Natural killer cell treated with Interleukin-12 subunit alpha and Interleukin-12 subunit beta and Interleukin-15 and Interleukin-18, amount 100 ng/mL, for 72 hours (primary cell): ENCODE measurements at regions not wholly inside any gene's neighbourhood (a gene's known extent, or its start where the extent isn't known, plus 50 kb on each side); places are given as distances from the start of the nearest gene placed in this dataset.
"Not testable (repeated sequence)": the region's sequence is repeated elsewhere in the genome, so short reads cannot be mapped to it uniquely, and the experiment has no call there.

Experiments
- ATAC-seq, 2 donors: fragments of 150-1000 bp; cut with Tn5 transposase in 1 of 2; sonication (Bioruptor Pico), chemical (Tn5 transposase) in 1 of 2; 2 replicates each; pipeline ENCODE4 v1.10.0; 2021
- DNase-seq: peaks from one replicate; pipeline ENCODE4 v3.0.0; 2022; ENCODE audit warnings: low spot score
- H3K27ac Mint-ChIP-seq, 2 donors: 1 replicate in 1 of 2; 2 replicates in 1 of 2; pipeline ENCODE4 v1.8.0; 2022; ENCODE audit warnings: mixed read lengths in 2 of 2, mild to moderate bottlenecking in 1 of 2, moderate library complexity in 1 of 2
- H3K27me3 Mint-ChIP-seq, 2 donors: 1 replicate in 1 of 2; 2 replicates in 1 of 2; pipeline ENCODE4 v1.8.0; 2022; ENCODE audit warnings: mixed read lengths in 2 of 2
- H3K36me3 Mint-ChIP-seq: one replicate; pipeline ENCODE4 v1.8.0; 2022; ENCODE audit warnings: mixed read lengths
- H3K4me1 Mint-ChIP-seq, 2 donors: 1 replicate in 1 of 2; 2 replicates in 1 of 2; pipeline ENCODE4 v1.8.0; 2022; ENCODE audit warnings: low read depth in 2 of 2, mixed read lengths in 2 of 2, mild to moderate bottlenecking in 1 of 2
- H3K4me3 Mint-ChIP-seq: one replicate; pipeline ENCODE4 v1.8.0; 2022; ENCODE audit warnings: mixed read lengths
- H3K9me3 Mint-ChIP-seq: 2 replicates; pipeline ENCODE4 v1.8.0; 2022; ENCODE audit warnings: mixed read lengths

DNA sequence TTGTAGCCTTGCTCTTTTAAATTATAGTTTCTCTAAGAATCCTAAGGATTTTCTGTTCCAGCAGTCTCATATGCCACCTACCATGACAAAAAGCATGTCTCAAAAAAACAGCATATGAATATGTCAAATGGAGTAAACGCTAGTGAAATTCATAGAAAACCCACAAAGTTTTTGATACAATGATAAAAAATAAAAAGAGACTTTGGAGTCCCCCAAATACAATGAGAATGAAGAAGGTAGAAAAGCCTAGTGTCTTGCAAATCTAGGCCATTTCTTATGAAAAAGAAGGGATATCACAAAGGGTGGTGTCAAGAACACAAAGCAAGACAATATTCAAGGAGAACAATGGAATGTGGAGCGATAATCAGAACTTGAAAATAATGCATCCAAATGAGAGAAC lies 668.5 kb downstream of the PLOD2 start:
- ATAC-seq (no peak), DNase-seq (no peak)
- no peaks in the 10 kb centered on the region for H3K27me3 Mint-ChIP-seq
- H3K4me3 Mint-ChIP-seq = no peak overlapping the region
- H3K36me3 Mint-ChIP-seq = no peaks in the 10 kb centered on the region
- no peaks in the 10 kb centered on the region for H3K4me1 Mint-ChIP-seq
- H3K9me3 Mint-ChIP-seq = peaks cover 5% of the 10 kb centered on the region
- H3K27ac Mint-ChIP-seq = no peak overlapping the region

DNA sequence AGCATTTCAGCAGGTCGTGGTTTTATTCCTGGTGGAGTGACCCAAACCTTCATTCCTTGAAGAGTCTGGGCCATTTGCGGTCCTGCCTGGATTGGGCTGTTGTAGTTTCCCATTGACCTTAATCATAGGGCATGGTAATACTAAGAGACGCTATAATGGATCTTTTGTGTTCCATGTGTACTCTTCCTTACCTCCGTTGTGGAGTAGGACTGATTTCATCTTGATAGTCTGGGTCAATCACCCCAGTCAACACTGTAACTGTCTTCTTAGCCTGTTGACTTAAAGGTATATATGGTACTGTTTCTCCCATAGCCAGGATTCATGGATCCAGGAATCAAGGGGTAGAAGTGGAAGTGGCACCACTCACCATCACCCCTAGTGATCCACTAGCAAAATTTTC lies 643.6 kb downstream of the PLOD2 start:
- not testable (repeated sequence) for H3K9me3 Mint-ChIP-seq, H3K27ac Mint-ChIP-seq, H3K27me3 Mint-ChIP-seq, ATAC-seq, H3K36me3 Mint-ChIP-seq, DNase-seq, H3K4me3 Mint-ChIP-seq, H3K4me1 Mint-ChIP-seq

DNA sequence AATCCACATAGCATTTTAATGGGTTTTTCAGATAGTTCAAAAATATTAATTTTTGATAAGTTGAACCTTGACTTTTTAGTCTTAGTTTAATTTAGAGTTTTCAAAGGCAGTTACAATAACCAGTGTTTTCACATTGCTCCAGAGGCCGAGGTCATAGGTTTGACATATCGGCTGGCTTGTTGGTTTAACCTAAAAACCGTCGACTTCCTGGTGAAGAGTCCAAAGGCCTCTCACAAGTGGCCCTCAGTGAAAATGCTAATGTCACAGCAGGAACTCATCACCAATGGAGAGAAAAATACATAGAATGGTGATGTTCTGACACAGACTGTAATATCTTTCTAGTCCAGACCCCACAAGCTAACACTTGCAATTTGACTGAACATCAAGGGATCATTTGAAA lies 642.3 kb downstream of the PLOD2 start:
- no peak for DNase-seq
- H3K27me3 Mint-ChIP-seq = no peaks in the 10 kb centered on the region
- H3K27ac Mint-ChIP-seq = no peak overlapping the region
- ATAC-seq = no peak
- no peak overlapping the region for H3K4me3 Mint-ChIP-seq
- peaks cover 5% of the 10 kb centered on the region for H3K9me3 Mint-ChIP-seq
- no peaks in the 10 kb centered on the region for H3K36me3 Mint-ChIP-seq
- H3K4me1 Mint-ChIP-seq = no peaks in the 10 kb centered on the region

DNA sequence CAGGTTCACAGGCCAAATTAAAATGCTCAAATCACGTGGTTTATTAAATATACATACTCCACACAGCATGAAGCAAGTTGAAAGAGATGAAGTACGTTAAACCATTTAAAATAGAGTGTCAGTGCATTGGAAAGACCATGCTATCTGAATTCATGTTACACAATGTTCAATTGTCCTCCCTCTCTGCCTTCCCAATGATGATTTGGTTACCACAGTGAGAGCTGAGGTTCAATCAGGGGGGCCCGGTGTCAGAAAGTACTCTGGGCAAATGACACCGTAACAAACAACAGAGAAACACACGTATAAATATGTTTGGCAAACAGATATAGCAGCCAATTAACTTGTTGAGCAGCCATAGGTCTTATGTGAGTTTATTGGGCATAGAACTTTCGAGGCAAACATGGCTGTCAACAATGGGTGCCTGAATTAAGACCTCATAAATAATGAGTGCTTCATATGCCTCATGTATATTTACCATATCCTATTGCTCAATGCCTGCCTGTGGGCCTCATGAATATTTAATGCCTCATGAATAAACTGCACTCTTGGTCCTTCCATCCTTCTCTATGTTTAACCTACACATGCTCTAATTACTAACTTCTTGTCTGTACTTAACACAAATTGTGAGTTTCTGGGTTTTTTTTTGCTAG lies 641.5 kb downstream of the PLOD2 start:
- DNase-seq = no peak
- Mint-ChIP-seq H3K27me3 (no peaks in the 10 kb centered on the region), H3K4me3 (no peak overlapping the region), H3K27ac (no peak overlapping the region), H3K9me3 (peaks cover 5% of the 10 kb centered on the region), H3K4me1 (no peaks in the 10 kb centered on the region), H3K36me3 (no peaks in the 10 kb centered on the region)
- no peak for ATAC-seq

DNA sequence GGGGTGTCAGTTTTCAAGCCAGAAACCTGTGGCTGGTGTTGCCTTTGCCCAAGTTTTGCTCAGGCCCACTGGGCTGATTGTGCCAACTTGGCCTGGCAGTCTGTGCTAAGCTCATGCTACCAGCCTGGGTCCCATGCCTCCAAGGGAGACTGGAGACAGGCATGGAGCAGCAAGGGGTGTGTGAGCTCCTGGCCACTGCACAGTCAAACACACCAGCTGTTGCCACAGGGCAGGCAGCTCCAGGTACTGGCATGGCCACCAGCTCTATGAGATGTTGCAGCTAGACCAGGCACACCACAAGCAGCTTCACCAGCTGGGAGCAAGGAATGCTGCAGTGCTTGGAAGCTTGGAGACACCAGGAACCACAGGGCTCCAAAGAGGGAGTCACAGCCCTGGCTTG lies 638.8 kb downstream of the PLOD2 start:
- peak in 1 of 2 donors; percentile 52 for ATAC-seq
- no peak overlapping the region for H3K4me3 Mint-ChIP-seq
- H3K9me3 Mint-ChIP-seq = peaks cover 8% of the 10 kb centered on the region
- H3K27ac Mint-ChIP-seq = no peak overlapping the region
- no peaks in the 10 kb centered on the region for H3K36me3 Mint-ChIP-seq
- no peaks in the 10 kb centered on the region for H3K4me1 Mint-ChIP-seq
- no peak for DNase-seq
- H3K27me3 Mint-ChIP-seq = no peaks in the 10 kb centered on the region

DNA sequence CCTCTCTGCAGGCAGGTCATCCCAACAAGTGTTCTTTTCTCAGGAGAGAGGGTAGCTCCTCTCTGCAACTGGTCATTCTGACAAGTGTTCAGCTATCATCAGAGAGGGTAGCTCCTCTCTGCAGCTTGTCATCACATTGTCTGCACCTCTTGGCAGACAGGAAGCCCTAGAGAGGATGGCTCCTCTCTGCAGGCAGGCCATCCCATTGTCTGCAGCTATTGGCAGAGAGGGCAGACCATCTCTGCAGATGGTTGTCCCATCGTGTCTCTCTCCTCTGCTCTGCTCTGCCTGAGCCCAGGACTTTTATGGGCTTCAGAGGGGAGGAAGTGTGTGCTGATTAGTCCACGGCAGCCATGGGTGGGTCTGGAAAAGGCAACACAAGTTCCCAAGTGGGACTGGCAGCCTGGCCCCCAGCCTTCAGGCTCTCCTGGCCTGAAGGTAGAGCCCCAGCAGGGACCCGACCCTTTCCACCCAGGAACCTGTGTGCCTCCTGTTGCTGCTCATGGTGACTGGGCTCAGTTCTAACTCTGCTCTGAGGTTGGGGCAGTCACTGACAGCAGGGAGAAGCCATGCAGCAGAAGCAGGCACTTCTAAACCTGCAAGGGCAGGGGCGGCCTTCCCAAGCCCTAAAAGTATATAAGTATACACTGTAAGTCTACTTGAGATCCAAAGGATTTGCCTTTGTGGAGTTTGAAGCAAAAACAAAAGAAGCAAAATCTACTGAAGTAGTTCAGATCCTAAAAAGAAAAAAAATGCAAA lies 637.9 kb downstream of the PLOD2 start:
- no peaks in the 10 kb centered on the region for H3K4me1 Mint-ChIP-seq
- no peak overlapping the region for H3K27ac Mint-ChIP-seq
- DNase-seq = no peak
- no peaks in the 10 kb centered on the region for H3K36me3 Mint-ChIP-seq
- no peak for ATAC-seq
- no peak overlapping the region for H3K4me3 Mint-ChIP-seq
- H3K27me3 Mint-ChIP-seq = no peaks in the 10 kb centered on the region
- H3K9me3 Mint-ChIP-seq = peaks cover 8% of the 10 kb centered on the region

DNA sequence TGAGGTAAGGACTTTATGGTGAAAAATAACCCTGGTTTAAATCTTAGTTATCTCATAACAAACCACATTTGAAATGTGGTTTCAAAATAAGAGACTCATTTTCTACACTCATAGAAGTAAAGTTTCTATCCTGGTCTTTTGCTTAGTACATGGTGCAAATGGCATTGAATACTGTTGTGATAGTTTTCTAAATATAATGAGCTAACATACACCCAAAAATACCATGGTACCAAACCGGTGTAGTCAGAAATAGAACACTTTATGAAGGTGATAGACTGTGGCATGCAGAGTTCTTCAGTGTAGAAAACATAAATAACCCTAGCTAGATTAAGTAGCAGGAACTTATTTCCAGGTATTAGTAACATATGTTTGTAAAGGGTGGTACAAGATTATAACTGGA lies 629.4 kb downstream of the PLOD2 start:
- Mint-ChIP-seq H3K9me3 (peaks cover 14% of the 10 kb centered on the region), H3K36me3 (no peaks in the 10 kb centered on the region), H3K4me3 (no peak overlapping the region), H3K4me1 (no peaks in the 10 kb centered on the region), H3K27me3 (no peaks in the 10 kb centered on the region), H3K27ac (no peak overlapping the region)
- no peak for DNase-seq
- ATAC-seq = no peak

DNA sequence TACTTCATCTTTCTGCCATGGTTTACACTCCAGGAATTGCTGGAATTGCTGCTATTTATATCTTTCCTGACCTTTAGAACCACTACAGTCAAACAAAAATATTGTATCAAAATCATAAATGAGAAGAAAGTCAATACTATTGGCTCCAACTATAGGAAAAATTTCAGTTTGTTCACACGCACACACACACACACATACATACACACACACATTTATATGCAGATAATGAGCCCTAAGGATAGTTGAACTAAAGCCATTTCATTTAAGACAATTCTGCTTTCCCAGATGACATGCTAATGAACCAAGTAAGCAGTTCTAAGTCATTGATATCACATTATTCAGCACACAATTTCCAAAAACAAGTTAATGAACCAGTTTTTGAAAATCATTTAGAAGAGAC lies 627.3 kb downstream of the PLOD2 start:
- no peaks in the 10 kb centered on the region for H3K27me3 Mint-ChIP-seq
- H3K27ac Mint-ChIP-seq = no peak overlapping the region
- no peaks in the 10 kb centered on the region for H3K4me1 Mint-ChIP-seq
- no peak overlapping the region for H3K4me3 Mint-ChIP-seq
- H3K9me3 Mint-ChIP-seq = peaks cover 14% of the 10 kb centered on the region
- no peak for ATAC-seq
- no peaks in the 10 kb centered on the region for H3K36me3 Mint-ChIP-seq
- no peak for DNase-seq

DNA sequence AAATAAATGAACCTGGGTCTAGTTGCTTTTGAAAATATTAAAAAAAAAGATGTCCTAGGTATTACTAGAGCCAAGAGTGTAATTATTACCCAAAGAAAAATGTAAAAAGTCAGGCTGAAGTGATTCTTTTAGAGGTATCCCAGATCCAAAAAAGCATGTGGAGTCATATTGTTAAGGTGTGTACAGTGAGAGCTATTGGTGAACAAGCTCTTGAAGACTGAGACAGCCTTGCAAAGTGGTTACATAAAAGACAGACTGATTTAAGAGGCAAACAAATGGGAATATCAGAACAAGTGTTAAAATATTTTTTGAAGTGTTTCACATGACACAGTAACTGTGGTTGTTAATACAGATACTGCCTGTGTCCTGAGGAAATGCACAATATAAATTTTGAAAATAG lies 624.5 kb downstream of the PLOD2 start:
- DNase-seq = no peak
- H3K27me3 Mint-ChIP-seq = no peaks in the 10 kb centered on the region
- ATAC-seq = no peak

DNA sequence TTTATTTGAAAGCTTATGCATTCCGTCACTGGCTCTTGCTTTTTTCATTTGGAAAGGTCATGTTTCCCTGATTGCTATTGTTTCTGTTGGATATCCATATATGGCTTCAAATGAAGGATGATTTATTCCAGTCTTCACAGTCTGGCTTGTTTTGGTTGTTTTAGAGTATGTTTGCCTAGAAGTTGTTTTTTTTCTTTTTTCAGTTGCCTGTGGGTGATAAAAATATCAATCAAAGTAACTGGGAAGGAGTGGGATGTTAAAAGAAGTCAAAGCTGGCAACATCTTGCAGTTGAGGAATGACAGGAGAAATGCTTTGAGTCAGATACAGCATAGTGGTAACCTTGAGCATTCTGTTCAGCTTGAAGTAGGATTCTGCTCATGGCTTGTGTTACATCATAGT lies 610.5 kb downstream of the PLOD2 start:
- Mint-ChIP-seq H3K36me3 (peaks cover 22% of the 10 kb centered on the region), H3K9me3 (peaks cover 42% of the 10 kb centered on the region), H3K27ac (no peak overlapping the region), H3K4me3 (no peak overlapping the region), H3K4me1 (no peaks in the 10 kb centered on the region), H3K27me3 (no peaks in the 10 kb centered on the region)
- ATAC-seq (no peak), DNase-seq (no peak)

More for the DNA sequence above, 624.5 kb downstream of the PLOD2 start:
- no peak overlapping the region for H3K27ac Mint-ChIP-seq
- H3K4me3 Mint-ChIP-seq = no peak overlapping the region
- H3K9me3 Mint-ChIP-seq = peaks cover 9% of the 10 kb centered on the region
- H3K4me1 Mint-ChIP-seq = no peaks in the 10 kb centered on the region
- H3K36me3 Mint-ChIP-seq = no peaks in the 10 kb centered on the region

DNA sequence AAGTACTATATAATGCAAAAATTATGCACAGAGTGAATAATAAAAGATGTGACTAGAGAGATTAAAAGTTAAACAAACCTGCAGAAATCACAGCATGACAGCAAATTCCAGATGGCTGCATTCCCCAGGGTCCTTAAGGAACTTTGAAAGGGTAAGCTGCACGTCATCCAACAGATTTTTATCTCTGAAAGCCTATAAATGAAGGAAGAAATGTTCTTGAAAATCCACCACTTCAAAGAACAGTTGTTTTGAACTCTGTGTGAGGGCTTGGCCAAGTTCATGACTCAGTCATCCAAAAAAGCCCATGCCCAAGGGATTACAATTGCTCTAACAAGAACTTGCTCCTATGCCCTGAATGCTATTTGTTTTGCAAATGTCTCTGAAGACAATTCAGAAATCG lies 603.6 kb downstream of the PLOD2 start:
- H3K4me1 Mint-ChIP-seq = no peaks in the 10 kb centered on the region
- H3K4me3 Mint-ChIP-seq = no peak overlapping the region
- peaks cover 33% of the 10 kb centered on the region for H3K9me3 Mint-ChIP-seq
- no peaks in the 10 kb centered on the region for H3K27me3 Mint-ChIP-seq
- DNase-seq = no peak
- no peak overlapping the region for H3K27ac Mint-ChIP-seq
- ATAC-seq = no peak
- H3K36me3 Mint-ChIP-seq = peaks cover 22% of the 10 kb centered on the region

DNA sequence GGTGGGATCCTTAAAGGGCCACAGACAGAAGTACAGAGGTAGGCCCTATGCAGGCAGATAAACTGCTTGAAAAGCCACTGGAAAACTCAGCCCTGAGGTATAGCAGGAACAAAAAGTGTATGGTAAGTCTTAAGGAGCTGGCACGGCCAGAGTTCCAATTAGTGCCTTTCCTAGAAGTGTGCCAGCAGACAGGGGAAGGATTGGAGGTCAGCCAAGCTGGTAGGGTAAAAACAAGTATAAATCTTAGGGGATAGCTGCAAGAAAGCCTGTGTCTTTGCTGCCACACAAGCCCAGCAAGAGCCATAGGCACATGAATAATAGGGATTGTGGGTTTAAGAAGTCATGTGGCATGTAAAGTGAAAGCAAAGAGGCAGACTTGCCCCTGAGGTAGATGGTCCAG lies 582.5 kb downstream of the PLOD2 start:
- no peak overlapping the region for H3K27ac Mint-ChIP-seq
- no peaks in the 10 kb centered on the region for H3K27me3 Mint-ChIP-seq
- H3K4me3 Mint-ChIP-seq = no peak overlapping the region
- H3K4me1 Mint-ChIP-seq = no peaks in the 10 kb centered on the region
- DNase-seq = no peak
- H3K36me3 Mint-ChIP-seq = peaks cover 4% of the 10 kb centered on the region
- no peak for ATAC-seq
- peaks cover 9% of the 10 kb centered on the region for H3K9me3 Mint-ChIP-seq

DNA sequence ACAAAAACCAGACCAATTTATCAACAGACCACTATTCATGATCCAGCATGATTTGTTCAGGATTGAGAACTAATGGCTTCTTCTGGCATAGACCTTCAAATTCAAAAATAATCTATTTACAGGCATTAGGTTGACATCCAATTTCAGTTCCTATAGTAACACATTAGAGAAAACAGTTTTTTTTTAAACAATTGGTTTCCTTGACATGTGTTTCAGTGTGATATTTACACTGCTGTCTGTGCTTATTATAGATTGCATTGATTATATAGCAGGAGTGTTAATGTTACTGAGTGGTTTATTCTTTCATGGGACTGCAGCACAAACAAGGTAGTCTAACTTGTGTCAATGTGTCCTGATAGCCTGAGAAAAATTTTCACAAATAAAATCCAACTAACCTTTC lies 579.3 kb downstream of the PLOD2 start:
- H3K4me1 Mint-ChIP-seq = no peaks in the 10 kb centered on the region
- no peak overlapping the region for H3K4me3 Mint-ChIP-seq
- H3K27ac Mint-ChIP-seq = no peak overlapping the region
- ATAC-seq (no peak), DNase-seq (no peak)
- H3K36me3 Mint-ChIP-seq = peaks cover 10% of the 10 kb centered on the region
- no peaks in the 10 kb centered on the region for H3K27me3 Mint-ChIP-seq
- H3K9me3 Mint-ChIP-seq = peaks cover 9% of the 10 kb centered on the region

DNA sequence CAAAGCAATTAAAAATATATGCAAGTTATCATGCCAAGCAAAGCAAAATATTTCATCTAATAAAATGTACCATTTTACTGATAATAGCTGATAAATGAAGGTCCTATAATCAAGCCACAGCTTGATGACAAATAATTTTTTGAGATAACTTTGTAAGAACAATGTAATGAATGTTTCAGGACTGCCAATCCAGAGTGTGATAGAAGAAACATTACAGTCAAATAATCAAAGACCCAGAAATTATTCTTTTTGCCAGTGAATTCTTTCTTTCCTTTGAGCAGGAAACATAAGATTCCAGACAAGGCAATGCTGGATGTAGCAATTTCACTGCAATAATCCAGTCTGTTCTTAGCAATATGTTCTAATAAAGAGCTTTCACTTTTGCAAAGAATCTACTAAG lies 556.1 kb downstream of the PLOD2 start:
- DNase-seq (no peak), ATAC-seq (no peak)
- Mint-ChIP-seq H3K4me3 (no peak overlapping the region), H3K27me3 (no peaks in the 10 kb centered on the region), H3K27ac (no peak overlapping the region), H3K36me3 (peaks cover 7% of the 10 kb centered on the region), H3K4me1 (no peaks in the 10 kb centered on the region), H3K9me3 (peaks cover 10% of the 10 kb centered on the region)

DNA sequence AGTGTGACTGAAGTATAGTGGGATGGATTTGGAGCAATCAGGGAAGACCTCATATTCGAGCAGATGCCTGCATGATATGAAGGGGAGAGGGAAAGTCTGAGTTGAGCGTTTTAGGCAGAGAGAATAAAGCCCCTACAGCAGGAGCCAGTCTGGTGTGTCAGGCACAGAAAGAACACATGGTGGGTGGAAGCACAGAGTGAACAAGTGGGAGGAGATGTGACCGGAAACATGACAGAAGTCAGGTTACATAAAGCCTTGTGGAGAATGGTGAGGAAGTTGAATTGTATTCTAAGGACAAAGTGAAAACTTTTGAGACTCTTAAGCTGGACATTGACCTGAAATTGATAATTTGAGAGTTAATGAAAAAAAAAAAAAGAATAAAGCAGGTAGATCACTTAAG lies 541.0 kb downstream of the PLOD2 start:
- no peak overlapping the region for H3K27ac Mint-ChIP-seq
- no peaks in the 10 kb centered on the region for H3K4me1 Mint-ChIP-seq
- DNase-seq = no peak
- peaks cover 19% of the 10 kb centered on the region for H3K9me3 Mint-ChIP-seq
- no peak for ATAC-seq
- H3K4me3 Mint-ChIP-seq = no peak overlapping the region
- H3K27me3 Mint-ChIP-seq = no peaks in the 10 kb centered on the region
- H3K36me3 Mint-ChIP-seq = peaks cover 8% of the 10 kb centered on the region
